Astrocyte (in vitro differentiated cells and primary cell): ENCODE measurements at regions not wholly inside any gene's neighbourhood (a gene's known extent, or its start where the extent isn't known, plus 50 kb on each side); places are given as distances from the start of the nearest gene placed in this dataset.

Source experiments
- DNase-seq: peaks from one replicate; pipeline ENCODE4 v3.0.0-alpha.2; 2010; ENCODE audit warnings: low read depth
- FAIRE-seq: peaks from 2 replicates; lab custom pipeline; 2011; peaks lifted over from hg19 to GRCh38; lab: Jason Lieb, UNC
- H2AFZ ChIP-seq: 2 replicates; pipeline ENCODE4 v1.6.0; 2012; ENCODE audit warnings: low read depth, low read length, inconsistent platforms
- H3K27ac ChIP-seq: 2 replicates; pipeline ENCODE4 v1.5.1; 2011; ENCODE audit warnings: low read depth, low read length, inconsistent platforms
- H3K27me3 ChIP-seq: 2 replicates; pipeline ENCODE4 v1.6.0; 2011; ENCODE audit warnings: low read length, inconsistent platforms; ENCODE audit not compliant: insufficient read depth
- H3K36me3 ChIP-seq: 2 replicates; pipeline ENCODE4 v1.5.1; 2011; ENCODE audit warnings: low read length, inconsistent platforms; ENCODE audit not compliant: insufficient read depth
- H3K4me1 ChIP-seq: 2 replicates; pipeline ENCODE4 v1.5.1; 2011; ENCODE audit warnings: low read length, inconsistent platforms; ENCODE audit not compliant: insufficient read depth
- H3K4me2 ChIP-seq: 2 replicates; pipeline ENCODE4 v1.6.0; 2012; ENCODE audit warnings: low read length, inconsistent platforms
- H3K4me3 ChIP-seq: 2 replicates; pipeline ENCODE4 v1.5.1; 2011; ENCODE audit warnings: low read depth, mild to moderate bottlenecking, low read length, inconsistent platforms; ENCODE audit not compliant: insufficient read depth
- H3K79me2 ChIP-seq: 2 replicates; pipeline ENCODE4 v1.6.0; 2012; ENCODE audit warnings: mild to moderate bottlenecking, low read length, inconsistent platforms; ENCODE audit not compliant: insufficient read depth
- H3K9ac ChIP-seq: 2 replicates; pipeline ENCODE4 v1.6.0; 2012; ENCODE audit warnings: mild to moderate bottlenecking, low read length, inconsistent platforms
- H3K9me3 ChIP-seq: 2 replicates; pipeline ENCODE4 v1.5.1; 2012; ENCODE audit warnings: low read depth, mild to moderate bottlenecking, low read length, inconsistent platforms; ENCODE audit not compliant: insufficient read depth
- H4K20me1 ChIP-seq: 2 replicates; pipeline ENCODE4 v1.6.0; 2012; ENCODE audit warnings: low read length, inconsistent platforms; ENCODE audit not compliant: insufficient read depth
- H3K27ac Mint-ChIP-seq: one replicate; pipeline ENCODE4 v1.8.0; 2021; ENCODE audit warnings: mild to moderate bottlenecking, mixed read lengths; ENCODE audit not compliant: unreplicated experiment
- H3K27me3 Mint-ChIP-seq: one replicate; pipeline ENCODE4 v1.8.0; 2021; ENCODE audit warnings: low read depth, mixed read lengths; ENCODE audit not compliant: unreplicated experiment
- H3K36me3 Mint-ChIP-seq: one replicate; pipeline ENCODE4 v1.8.0; 2021; ENCODE audit warnings: low read depth, mixed read lengths; ENCODE audit not compliant: unreplicated experiment
- H3K4me1 Mint-ChIP-seq: one replicate; pipeline ENCODE4 v1.8.0; 2021; ENCODE audit warnings: low read depth, mixed read lengths; ENCODE audit not compliant: unreplicated experiment
- H3K4me3 Mint-ChIP-seq: one replicate; pipeline ENCODE4 v1.8.0; 2021; ENCODE audit warnings: mild to moderate bottlenecking, moderate library complexity, mixed read lengths; ENCODE audit not compliant: unreplicated experiment
- H3K9me3 Mint-ChIP-seq: one replicate; pipeline ENCODE4 v1.8.0; 2021; ENCODE audit warnings: mild to moderate bottlenecking, mixed read lengths; ENCODE audit not compliant: unreplicated experiment
- EZH2 ChIP-seq: IDR thresholded peaks from 2 replicates; pipeline ENCODE4 v1.6.1; 2012; ENCODE audit warnings: mild to moderate bottlenecking, low read length, inconsistent platforms; ENCODE audit not compliant: insufficient read depth
- TF ChIP-seq, protein P1 (sequence below): IDR thresholded peaks from 2 replicates; pipeline ENCODE4 v1.5.1; 2011; ENCODE audit warnings: low read depth, mild to moderate bottlenecking, inconsistent platforms, low read length, moderate library complexity; ENCODE audit not compliant: insufficient read depth

DNA sequence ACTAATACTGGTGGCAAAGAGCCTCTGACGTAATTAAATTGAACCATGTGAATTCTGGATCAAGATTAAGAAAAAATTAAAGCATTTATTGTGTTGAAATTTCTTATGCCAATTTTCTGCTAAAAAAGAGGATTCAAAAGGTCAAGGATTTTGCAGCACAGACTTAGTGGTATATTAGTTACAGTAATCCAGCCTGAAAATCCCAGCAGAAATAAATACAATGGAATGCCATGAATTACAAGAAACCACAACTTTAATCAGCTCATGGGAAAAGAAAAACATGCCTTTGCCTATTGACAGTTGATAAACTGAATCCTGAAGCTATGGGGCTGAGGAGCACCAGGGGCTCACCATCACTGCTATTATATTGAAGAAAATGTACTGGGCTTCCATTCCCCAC, 114.8 kb upstream of the SATB2 start:
- Mint-ChIP-seq H3K36me3 (no peaks in the 10 kb centered on the region), H3K9me3 (no peaks in the 10 kb centered on the region), H3K4me1 (peaks cover 2% of the 10 kb centered on the region), H3K27me3 (no peaks in the 10 kb centered on the region), H3K27ac (no peak overlapping the region), H3K4me3 (no peak overlapping the region)
- Histone ChIP-seq H3K9ac (no peak overlapping the region), H3K4me1 (no peaks in the 10 kb centered on the region), H3K9me3 (no peaks in the 10 kb centered on the region), H3K79me2 (no peaks in the 10 kb centered on the region), H2AFZ (no peak overlapping the region), H3K36me3 (no peaks in the 10 kb centered on the region), H3K4me3 (no peak overlapping the region), H3K4me2 (no peak overlapping the region), H3K27ac (no peak overlapping the region), H4K20me1 (no peaks in the 10 kb centered on the region), H3K27me3 (no peaks in the 10 kb centered on the region)
- TF ChIP-seq, protein P1, sequence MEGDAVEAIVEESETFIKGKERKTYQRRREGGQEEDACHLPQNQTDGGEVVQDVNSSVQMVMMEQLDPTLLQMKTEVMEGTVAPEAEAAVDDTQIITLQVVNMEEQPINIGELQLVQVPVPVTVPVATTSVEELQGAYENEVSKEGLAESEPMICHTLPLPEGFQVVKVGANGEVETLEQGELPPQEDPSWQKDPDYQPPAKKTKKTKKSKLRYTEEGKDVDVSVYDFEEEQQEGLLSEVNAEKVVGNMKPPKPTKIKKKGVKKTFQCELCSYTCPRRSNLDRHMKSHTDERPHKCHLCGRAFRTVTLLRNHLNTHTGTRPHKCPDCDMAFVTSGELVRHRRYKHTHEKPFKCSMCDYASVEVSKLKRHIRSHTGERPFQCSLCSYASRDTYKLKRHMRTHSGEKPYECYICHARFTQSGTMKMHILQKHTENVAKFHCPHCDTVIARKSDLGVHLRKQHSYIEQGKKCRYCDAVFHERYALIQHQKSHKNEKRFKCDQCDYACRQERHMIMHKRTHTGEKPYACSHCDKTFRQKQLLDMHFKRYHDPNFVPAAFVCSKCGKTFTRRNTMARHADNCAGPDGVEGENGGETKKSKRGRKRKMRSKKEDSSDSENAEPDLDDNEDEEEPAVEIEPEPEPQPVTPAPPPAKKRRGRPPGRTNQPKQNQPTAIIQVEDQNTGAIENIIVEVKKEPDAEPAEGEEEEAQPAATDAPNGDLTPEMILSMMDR = no peak
- no peak for TF ChIP-seq EZH2
- DNase-seq (peak; percentile 13), FAIRE-seq (no peak)

DNA sequence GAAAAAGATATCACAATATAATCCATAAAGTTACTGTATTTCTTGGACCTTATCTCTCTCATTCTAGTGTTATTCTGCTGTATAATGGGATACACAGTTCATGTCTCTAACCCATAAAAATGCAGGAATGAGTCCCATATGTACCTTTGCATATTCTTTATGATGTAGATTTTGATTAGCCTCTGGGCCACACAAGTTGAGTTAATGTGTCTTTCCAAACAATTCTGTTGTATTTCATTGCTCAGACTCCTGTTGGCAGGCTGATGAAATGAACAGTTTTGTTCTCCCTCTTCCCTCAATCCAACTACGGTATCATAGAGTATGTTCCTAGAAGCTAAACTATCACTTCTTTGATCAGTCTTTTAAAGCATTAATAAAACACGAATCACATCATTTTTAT, 113.2 kb upstream of the SATB2 start:
- peaks cover 2% of the 10 kb centered on the region for H3K4me1 Mint-ChIP-seq
- Histone ChIP-seq H3K27ac (no peak overlapping the region), H4K20me1 (no peaks in the 10 kb centered on the region), H3K9me3 (no peaks in the 10 kb centered on the region), H2AFZ (no peak overlapping the region), H3K4me1 (no peaks in the 10 kb centered on the region), H3K4me3 (no peak overlapping the region), H3K27me3 (no peaks in the 10 kb centered on the region), H3K36me3 (no peaks in the 10 kb centered on the region), H3K79me2 (no peaks in the 10 kb centered on the region), H3K9ac (no peak overlapping the region), H3K4me2 (no peak overlapping the region)
- H3K36me3 Mint-ChIP-seq = no peaks in the 10 kb centered on the region
- FAIRE-seq = no peak
- no peaks in the 10 kb centered on the region for H3K27me3 Mint-ChIP-seq
- no peak overlapping the region for H3K27ac Mint-ChIP-seq
- no peak overlapping the region for H3K4me3 Mint-ChIP-seq
- DNase-seq = no peak
- no peaks in the 10 kb centered on the region for H3K9me3 Mint-ChIP-seq
- TF ChIP-seq EZH2 = no peak
- TF ChIP-seq, protein P1 = no peak

DNA sequence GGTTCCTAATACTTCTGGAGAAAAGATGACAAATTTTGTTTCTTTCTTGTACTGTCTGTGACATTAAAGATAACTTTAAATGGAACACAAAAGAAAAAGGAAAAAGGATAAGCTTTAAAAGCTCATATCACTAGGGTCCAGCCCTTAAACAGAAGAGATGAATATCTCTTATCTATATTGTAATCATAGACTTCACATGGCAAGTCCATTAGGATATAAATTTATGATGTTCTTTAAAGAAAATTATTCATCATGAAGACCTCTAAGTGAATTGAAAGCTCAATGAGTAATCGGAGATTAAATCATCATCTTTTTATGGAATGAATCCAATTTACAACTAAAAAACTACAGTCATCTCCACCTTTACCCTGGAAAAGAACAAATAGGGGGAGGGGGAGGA, 111.6 kb upstream of the SATB2 start:
- Histone ChIP-seq H3K4me3 (no peak overlapping the region), H3K36me3 (no peaks in the 10 kb centered on the region), H3K27ac (no peak overlapping the region), H4K20me1 (no peaks in the 10 kb centered on the region), H2AFZ (no peak overlapping the region), H3K27me3 (no peaks in the 10 kb centered on the region), H3K4me2 (no peak overlapping the region), H3K4me1 (no peaks in the 10 kb centered on the region), H3K79me2 (no peaks in the 10 kb centered on the region), H3K9ac (no peak overlapping the region), H3K9me3 (no peaks in the 10 kb centered on the region)
- no peaks in the 10 kb centered on the region for H3K27me3 Mint-ChIP-seq
- H3K4me1 Mint-ChIP-seq = peaks cover 2% of the 10 kb centered on the region
- H3K36me3 Mint-ChIP-seq = no peaks in the 10 kb centered on the region
- FAIRE-seq (no peak), DNase-seq (no peak)
- H3K9me3 Mint-ChIP-seq = no peaks in the 10 kb centered on the region
- no peak for TF ChIP-seq EZH2
- TF ChIP-seq, protein P1 = no peak
- no peak overlapping the region for H3K27ac Mint-ChIP-seq
- no peak overlapping the region for H3K4me3 Mint-ChIP-seq
